GM21528 (cell line): ENCODE measurements at regions not wholly inside any gene's neighbourhood (a gene's known extent, or its start where the extent isn't known, plus 50 kb on each side); places are given as distances from the start of the nearest gene placed in this dataset.

Experiments
- ATAC-seq: cut with Tn5 transposase; IDR thresholded peaks from one replicate; pipeline ENCODE4 v1.9.1; 2021; ENCODE audit warnings: mild to moderate bottlenecking, moderate library complexity; ENCODE audit not compliant: unreplicated experiment, low FRiP score

- ATAC-seq, result no peak
Observed at GRCh38 chr6:44599672-44600071, 212.2 kb downstream of the CDC5L start.

- no peak for ATAC-seq
Observed at GRCh38 chr6:44603044-44603686, 215.7 kb downstream of the CDC5L start.

GRCh38 chr6:44606504-44606903, 219.0 kb downstream of the CDC5L start:
- ATAC-seq, result no peak

GRCh38 chr6:44606976-44607375, 219.5 kb downstream of the CDC5L start:
- no peak for ATAC-seq

GRCh38 chr6:44608175-44608574, 220.7 kb downstream of the CDC5L start:
- ATAC-seq, result no peak

- ATAC-seq, result no peak
Observed at GRCh38 chr6:44609051-44609612, 221.6 kb downstream of the CDC5L start.

GRCh38 chr6:44614396-44614795, 226.9 kb downstream of the CDC5L start:
- ATAC-seq, result no peak

GRCh38 chr6:44615621-44616020, 228.1 kb downstream of the CDC5L start:
- no peak for ATAC-seq

- no peak for ATAC-seq
Observed at GRCh38 chr6:44617416-44617815, 229.9 kb downstream of the CDC5L start.

GRCh38 chr6:44618371-44618770, 230.9 kb downstream of the CDC5L start:
- no peak for ATAC-seq

GRCh38 chr6:44620922-44621321, 233.4 kb downstream of the CDC5L start:
- ATAC-seq, result no peak

GRCh38 chr6:44621846-44622245, 234.3 kb downstream of the CDC5L start:
- no peak for ATAC-seq

GRCh38 chr6:44622555-44622954, 235.0 kb downstream of the CDC5L start:
- ATAC-seq, result no peak

GRCh38 chr6:44622956-44623355, 235.4 kb downstream of the CDC5L start:
- no peak for ATAC-seq

GRCh38 chr6:44624226-44624625, 236.7 kb downstream of the CDC5L start:
- no peak for ATAC-seq

- ATAC-seq, result no peak
Observed at GRCh38 chr6:44624936-44625573, 237.5 kb downstream of the CDC5L start.

- ATAC-seq, result no peak
Observed at GRCh38 chr6:44625996-44626395, 238.5 kb downstream of the CDC5L start.

GRCh38 chr6:44626616-44627015, 239.1 kb downstream of the CDC5L start:
- ATAC-seq, result no peak

- ATAC-seq, result no peak
Observed at GRCh38 chr6:44627091-44627882, 239.8 kb downstream of the CDC5L start.

GRCh38 chr6:44627883-44628271, 240.4 kb downstream of the CDC5L start:
- no peak for ATAC-seq

- ATAC-seq, result no peak
Observed at GRCh38 chr6:44628347-44628746, 240.8 kb downstream of the CDC5L start.
